ENCODE measurements at regions not wholly inside any gene's neighbourhood (a gene's known extent, or its start where the extent isn't known, plus 50 kb on each side); places are given as distances from the start of the nearest gene placed in this dataset.

GRCh38 chr14:65946494-65946893 lies 534.0 kb downstream of the FUT8 start:
- TF ChIP-seq CTCF (IDR thresholded peaks at IDR 0.05 in 8 of 11, conservative IDR thresholded peaks at IDR 0.05 in 3 of 11), result no peak
- no peak for TF ChIP-seq POLR2A (IDR thresholded peaks at IDR 0.05)
- no peak for TF ChIP-seq POLR2AphosphoS5 (IDR thresholded peaks at IDR 0.05)
